ENCODE measurements at regions not wholly inside any gene's neighbourhood (a gene's known extent, or its start where the extent isn't known, plus 50 kb on each side); places are given as distances from the start of the nearest gene placed in this dataset.

DNA sequence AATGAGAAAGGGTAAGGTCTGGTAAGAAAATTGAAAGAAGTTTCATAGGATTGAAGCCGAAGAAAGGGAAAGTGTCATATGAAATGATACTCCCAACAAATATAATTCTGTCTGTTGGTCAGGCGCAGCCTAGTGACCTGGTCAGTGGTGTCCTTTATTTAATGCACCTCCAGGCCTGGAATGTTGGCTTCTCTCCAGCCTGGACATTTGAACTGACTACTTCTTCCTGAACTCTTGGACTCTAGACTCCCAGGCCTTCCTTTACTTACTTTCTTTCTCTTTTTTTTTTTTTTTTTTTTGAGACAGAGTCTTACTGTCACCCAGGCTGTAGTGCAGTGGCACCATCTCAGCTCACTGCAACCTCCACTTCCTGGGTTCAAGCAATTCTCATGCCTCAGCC, 1381.5 kb upstream of the WWC1 start:
- TF ChIP-seq EP300 (IDR thresholded peaks at IDR 0.05; ENCODE audit: borderline replicate concordance in 1 of 2, control insufficient read depth in 1 of 2, low read depth in 2 of 2, low read length in 2 of 2): no peak
- TF ChIP-seq, protein P1, sequence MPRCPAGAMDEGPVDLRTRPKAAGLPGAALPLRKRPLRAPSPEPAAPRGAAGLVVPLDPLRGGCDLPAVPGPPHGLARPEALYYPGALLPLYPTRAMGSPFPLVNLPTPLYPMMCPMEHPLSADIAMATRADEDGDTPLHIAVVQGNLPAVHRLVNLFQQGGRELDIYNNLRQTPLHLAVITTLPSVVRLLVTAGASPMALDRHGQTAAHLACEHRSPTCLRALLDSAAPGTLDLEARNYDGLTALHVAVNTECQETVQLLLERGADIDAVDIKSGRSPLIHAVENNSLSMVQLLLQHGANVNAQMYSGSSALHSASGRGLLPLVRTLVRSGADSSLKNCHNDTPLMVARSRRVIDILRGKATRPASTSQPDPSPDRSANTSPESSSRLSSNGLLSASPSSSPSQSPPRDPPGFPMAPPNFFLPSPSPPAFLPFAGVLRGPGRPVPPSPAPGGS (IDR thresholded peaks at IDR 0.05; ENCODE audit: borderline replicate concordance, insufficient read depth, low read depth, low read length, poor library complexity, severe bottlenecking): no peak
- no peak for TF ChIP-seq CTCF (IDR thresholded peaks at IDR 0.05 in 2 of 3, conservative IDR thresholded peaks at IDR 0.05 in 1 of 3; ENCODE audit: control insufficient read depth in 2 of 3, extremely low read depth in 1 of 3, insufficient read depth in 1 of 3, low read depth in 3 of 3, low read length in 3 of 3)
- no peak for TF ChIP-seq NFYB (IDR thresholded peaks at IDR 0.05; ENCODE audit: insufficient read depth, low read depth, low read length)
- TF ChIP-seq CEBPB (IDR thresholded peaks at IDR 0.05; ENCODE audit: borderline replicate concordance in 1 of 2, low read depth in 2 of 2, low read length in 2 of 2): no peak
- TF ChIP-seq STAT3 (IDR thresholded peaks at IDR 0.05; ENCODE audit: low read depth, low read length): no peak

All from GM12878 (cell line).